OCI-LY3 (cell line): ENCODE measurements at regions not wholly inside any gene's neighbourhood (a gene's known extent, or its start where the extent isn't known, plus 50 kb on each side); places are given as distances from the start of the nearest gene placed in this dataset.

Experiments
- H2AFZ ChIP-seq: fragments of 200-600, 300-600 bp; shearing (Covaris generic); 2 replicates; pipeline ENCODE4 v1.6.0; 2014; ENCODE audit warnings: antibody characterized with exemption, low read depth, low read length
- H3K27ac ChIP-seq: fragments of 200-600, 300-600 bp; sonication (generic); 2 replicates; pipeline ENCODE4 v1.5.1; 2014; ENCODE audit warnings: mild to moderate bottlenecking, low read length, moderate library complexity, mixed read lengths
- H3K27me3 ChIP-seq: fragments of 200-600, 300-600 bp; sonication (generic); 2 replicates; pipeline ENCODE4 v1.6.1; 2014; ENCODE audit warnings: low read depth, low read length, mixed read lengths
- H3K36me3 ChIP-seq: fragments of 200-600, 300-600 bp; sonication (generic); replicated peaks from 2 replicates; pipeline ENCODE3; 2014; ENCODE audit warnings: low read depth, low read length, mixed read lengths
- H3K4me1 ChIP-seq: fragments of 300-600, 200-600 bp; sonication (generic); 2 replicates; pipeline ENCODE4 v1.6.1; 2014; ENCODE audit warnings: low read length, mixed read lengths
- H3K4me2 ChIP-seq: fragments of 200-600, 300-600 bp; sonication (generic); 2 replicates; pipeline ENCODE4 v1.6.1; 2014; ENCODE audit warnings: low read length, mixed read lengths
- H3K4me3 ChIP-seq: fragments of 300-600, 200-600 bp; sonication (generic); 2 replicates; pipeline ENCODE4 v1.5.1; 2014; ENCODE audit warnings: antibody characterized with exemption, mild to moderate bottlenecking, low read length, moderate library complexity
- H3K79me2 ChIP-seq: fragments of 300-600, 200-600 bp; shearing (Covaris generic); 2 replicates; pipeline ENCODE4 v1.6.1; 2014; ENCODE audit warnings: mild to moderate bottlenecking, low read length, mixed read lengths
- H3K9ac ChIP-seq: fragments of 300-600, 200-600 bp; shearing (Covaris generic); 2 replicates; pipeline ENCODE4 v1.6.0; 2014; ENCODE audit warnings: mild to moderate bottlenecking, low read length, moderate library complexity
- H3K9me3 ChIP-seq: fragments of 200-600, 300-600 bp; shearing (Covaris generic); 2 replicates; pipeline ENCODE4 v1.6.1; 2014; ENCODE audit warnings: low read length, mixed read lengths; ENCODE audit not compliant: insufficient read depth
- H4K20me1 ChIP-seq: fragments of 200-600, 300-600 bp; sonication (generic); 2 replicates; pipeline ENCODE4 v1.6.1; 2016; ENCODE audit warnings: low read length, mixed read lengths; ENCODE audit not compliant: insufficient read depth
- CTCF ChIP-seq: fragments of 200-600, 300-600 bp; sonication (generic); IDR thresholded peaks from 2 replicates; pipeline ENCODE4 v1.5.1; 2014; ENCODE audit warnings: antibody characterized with exemption, low read length, low read depth
- EZH2phosphoT487 ChIP-seq: fragments of 200-600 bp; shearing (Covaris generic); IDR thresholded peaks from 2 replicates; pipeline ENCODE4 v1.6.1; 2018; ENCODE audit warnings: antibody characterized with exemption, mixed run types, low read depth

- Histone ChIP-seq H3K4me2 (no peak overlapping the region), H3K27ac (no peak overlapping the region), H2AFZ (no peak overlapping the region), H3K4me1 (no peaks in the 10 kb centered on the region), H3K27me3 (no peaks in the 10 kb centered on the region), H4K20me1 (no peaks in the 10 kb centered on the region), H3K79me2 (no peaks in the 10 kb centered on the region), H3K4me3 (no peak overlapping the region), H3K36me3 (no peaks in the 10 kb centered on the region), H3K9ac (no peak overlapping the region), H3K9me3 (no peaks in the 10 kb centered on the region)
- no peak for TF ChIP-seq CTCF
These were observed 126.4 kb downstream of the TMEM17 start for GRCh38 chr2:62379566-62379965.

- no peak overlapping the region for H2AFZ ChIP-seq
- H3K27ac ChIP-seq = no peak overlapping the region
- no peak overlapping the region for H3K4me2 ChIP-seq
- no peak overlapping the region for H3K9ac ChIP-seq
- H3K79me2 ChIP-seq = no peaks in the 10 kb centered on the region
- no peak overlapping the region for H3K4me3 ChIP-seq
- no peaks in the 10 kb centered on the region for H3K27me3 ChIP-seq
- no peak for TF ChIP-seq CTCF
- no peak for TF ChIP-seq EZH2phosphoT487
- H3K36me3 ChIP-seq = peaks cover 3% of the 10 kb centered on the region
- no peaks in the 10 kb centered on the region for H3K4me1 ChIP-seq
- H4K20me1 ChIP-seq = no peaks in the 10 kb centered on the region
- peaks cover 7% of the 10 kb centered on the region; the same call in 1 of the 2 replicates for H3K9me3 ChIP-seq
These were observed 130.9 kb downstream of the TMEM17 start for GRCh38 chr2:62375113-62375420.

- no peaks in the 10 kb centered on the region for H3K27me3 ChIP-seq
- H3K4me3 ChIP-seq = no peak overlapping the region
- H3K36me3 ChIP-seq = peaks cover 3% of the 10 kb centered on the region
- H3K27ac ChIP-seq = no peak overlapping the region
- no peak overlapping the region for H2AFZ ChIP-seq
- H3K9ac ChIP-seq = no peak overlapping the region
- no peak overlapping the region for H3K4me2 ChIP-seq
- H3K9me3 ChIP-seq = peaks cover 7% of the 10 kb centered on the region; the same call in 1 of the 2 replicates
- TF ChIP-seq EZH2phosphoT487 (no peak), CTCF (no peak)
- H3K79me2 ChIP-seq = no peaks in the 10 kb centered on the region
- H3K4me1 ChIP-seq = no peaks in the 10 kb centered on the region
- no peaks in the 10 kb centered on the region for H4K20me1 ChIP-seq
These were observed 131.5 kb downstream of the TMEM17 start for GRCh38 chr2:62374301-62375112.

GRCh38 chr2:62372824-62373223 is 133.2 kb downstream of the TMEM17 start:
- Histone ChIP-seq H3K27ac (no peak overlapping the region), H3K9ac (no peak overlapping the region)

More at GRCh38 chr2:62372824-62373223, 133.2 kb downstream of the TMEM17 start:
- H3K4me3 ChIP-seq = no peak overlapping the region
- H3K9me3 ChIP-seq = peaks cover 7% of the 10 kb centered on the region; the same call in 1 of the 2 replicates
- no peaks in the 10 kb centered on the region for H4K20me1 ChIP-seq
- H3K4me1 ChIP-seq = no peaks in the 10 kb centered on the region
- no peak overlapping the region for H2AFZ ChIP-seq
- TF ChIP-seq EZH2phosphoT487 (no peak), CTCF (no peak)
- H3K27me3 ChIP-seq = no peaks in the 10 kb centered on the region
- H3K79me2 ChIP-seq = no peaks in the 10 kb centered on the region
- H3K4me2 ChIP-seq = no peak overlapping the region
- H3K36me3 ChIP-seq = peaks cover 3% of the 10 kb centered on the region
